Keratinocyte (primary cell): ENCODE measurements at regions not wholly inside any gene's neighbourhood (a gene's known extent, or its start where the extent isn't known, plus 50 kb on each side); places are given as distances from the start of the nearest gene placed in this dataset.
"Not testable (repeated sequence)": the region's sequence is repeated elsewhere in the genome, so short reads cannot be mapped to it uniquely, and the experiment has no call there.

Source experiments
- DNase-seq: peaks from one replicate; pipeline ENCODE4 v3.0.0-alpha.2; 2011; ENCODE audit warnings: low read depth, missing footprints, low spot score
- FAIRE-seq: peaks from 2 replicates; lab custom pipeline; 2011; peaks lifted over from hg19 to GRCh38; lab: Jason Lieb, UNC
- H2AFZ ChIP-seq: 2 replicates; pipeline ENCODE4 v1.6.0; 2012; ENCODE audit warnings: low read length, control low read depth, inconsistent platforms; ENCODE audit not compliant: control insufficient read depth
- H3K27ac ChIP-seq: 2 replicates; pipeline ENCODE4 v1.5.1; 2011; ENCODE audit warnings: low read length; ENCODE audit not compliant: control insufficient read depth, insufficient read depth
- H3K27me3 ChIP-seq: 3 replicates; pipeline ENCODE4 v1.6.0; 2011; ENCODE audit warnings: low read length; ENCODE audit not compliant: control insufficient read depth, insufficient read depth; ENCODE audit errors: extremely low read depth
- H3K36me3 ChIP-seq, 2 experiments: 2 replicates in 1 of 2; 3 replicates in 1 of 2; pipeline ENCODE4 v1.5.1; 2011; ENCODE audit warnings: low read length in 2 of 2, mild to moderate bottlenecking in 1 of 2; ENCODE audit not compliant: control insufficient read depth in 2 of 2, insufficient read depth in 2 of 2; ENCODE audit errors: extremely low read depth in 1 of 2
- H3K4me1 ChIP-seq: 3 replicates; pipeline ENCODE4 v1.5.1; 2011; ENCODE audit warnings: low read length; ENCODE audit not compliant: control insufficient read depth, insufficient read depth; ENCODE audit errors: extremely low read depth
- H3K4me2 ChIP-seq: 3 replicates; pipeline ENCODE4 v1.6.0; 2011; ENCODE audit warnings: low read depth, low read length; ENCODE audit not compliant: control insufficient read depth, insufficient read depth; ENCODE audit errors: extremely low read depth
- H3K4me3 ChIP-seq, 3 experiments: fragments of 200-600 bp in 1 of 3; sonication (generic) in 1 of 3; 2 replicates in 2 of 3; 3 replicates in 1 of 3; pipeline ENCODE4 v1.5.1; 2011 to 2016; ENCODE audit warnings: low read length in 3 of 3, mild to moderate bottlenecking in 3 of 3, control low read depth in 2 of 3, inconsistent platforms in 1 of 3, low read depth in 1 of 3, mixed read lengths in 1 of 3, mixed run types in 1 of 3, moderate library complexity in 1 of 3; ENCODE audit not compliant: control insufficient read depth in 2 of 3, insufficient read depth in 2 of 3; ENCODE audit errors: extremely low read depth in 1 of 3
- H3K79me2 ChIP-seq: 2 replicates; pipeline ENCODE4 v1.6.0; 2012; ENCODE audit warnings: low read length; ENCODE audit not compliant: control insufficient read depth, insufficient read depth
- H3K9ac ChIP-seq: 3 replicates; pipeline ENCODE4 v1.6.0; 2011; ENCODE audit warnings: low read length; ENCODE audit not compliant: control insufficient read depth, insufficient read depth; ENCODE audit errors: extremely low read depth
- H3K9me1 ChIP-seq: 3 replicates; pipeline ENCODE4 v1.6.0; 2011; ENCODE audit warnings: low read length; ENCODE audit not compliant: control insufficient read depth, insufficient read depth; ENCODE audit errors: extremely low read depth
- H3K9me3 ChIP-seq: 2 replicates; pipeline ENCODE4 v1.5.1; 2012; ENCODE audit warnings: low read depth, low read length; ENCODE audit not compliant: control insufficient read depth
- H4K20me1 ChIP-seq: 3 replicates; pipeline ENCODE4 v1.6.0; 2011; ENCODE audit warnings: low read length; ENCODE audit not compliant: control insufficient read depth, insufficient read depth; ENCODE audit errors: extremely low read depth
- EZH2 ChIP-seq: IDR thresholded peaks from one replicate; pipeline ENCODE4 v1.6.1; 2012; ENCODE audit warnings: inconsistent platforms, mild to moderate bottlenecking, low read length, moderate library complexity
- dilution Hi-C: fragments of 300-500 bp; cut with MboI; formaldehyde crosslinking; loops from one replicate; pipeline ENCODE4 v1.7.0; 2020; ENCODE audit warnings: low sequenced_read_pairs; ENCODE audit not compliant: extremely low pct_ligation_motif_present
- TF ChIP-seq, protein P1 (sequence below), 3 experiments: IDR thresholded peaks in 1 of 3; conservative IDR thresholded peaks in 1 of 3; optimal IDR thresholded peaks in 1 of 3; 2 replicates in 2 of 3; 3 replicates in 1 of 3; pipeline versions ENCODE3 to v1.5.1; 2011; ENCODE audit warnings: low read length in 3 of 3, mild to moderate bottlenecking in 3 of 3, moderate library complexity in 2 of 3, control low read depth in 1 of 3, inconsistent platforms in 1 of 3; ENCODE audit not compliant: insufficient read depth in 2 of 3; ENCODE audit errors: extremely low read depth in 1 of 3

DNA sequence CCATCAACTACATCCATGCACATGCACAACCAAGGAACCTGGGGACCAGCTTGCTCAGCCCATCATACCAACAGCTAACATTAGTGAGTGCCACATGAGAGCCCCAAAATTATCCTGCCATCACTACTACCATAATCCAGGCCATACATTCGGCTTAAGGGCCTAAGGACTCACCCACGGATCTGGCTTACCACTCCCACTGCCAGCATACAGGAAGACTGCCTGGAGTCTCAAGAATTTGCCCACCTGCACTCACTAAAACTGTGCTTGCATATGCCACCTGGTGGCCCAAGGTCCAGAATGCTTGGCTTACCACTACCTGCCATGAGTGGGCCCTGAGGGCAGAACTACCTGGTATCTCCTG, 1562.9 kb upstream of the PRR20A start:
- Histone ChIP-seq H3K9ac (no peak overlapping the region), H3K27ac (no peak overlapping the region), H4K20me1 (no peaks in the 10 kb centered on the region), H3K9me3 (no peaks in the 10 kb centered on the region), H2AFZ (no peak overlapping the region), H3K36me3 (no peaks in the 10 kb centered on the region), H3K27me3 (no peaks in the 10 kb centered on the region), H3K9me1 (no peaks in the 10 kb centered on the region), H3K4me3 (no peak overlapping the region), H3K4me1 (no peaks in the 10 kb centered on the region), H3K4me2 (no peak overlapping the region), H3K79me2 (no peaks in the 10 kb centered on the region)
- FAIRE-seq (no peak), DNase-seq (no peak)
- TF ChIP-seq, protein P1, sequence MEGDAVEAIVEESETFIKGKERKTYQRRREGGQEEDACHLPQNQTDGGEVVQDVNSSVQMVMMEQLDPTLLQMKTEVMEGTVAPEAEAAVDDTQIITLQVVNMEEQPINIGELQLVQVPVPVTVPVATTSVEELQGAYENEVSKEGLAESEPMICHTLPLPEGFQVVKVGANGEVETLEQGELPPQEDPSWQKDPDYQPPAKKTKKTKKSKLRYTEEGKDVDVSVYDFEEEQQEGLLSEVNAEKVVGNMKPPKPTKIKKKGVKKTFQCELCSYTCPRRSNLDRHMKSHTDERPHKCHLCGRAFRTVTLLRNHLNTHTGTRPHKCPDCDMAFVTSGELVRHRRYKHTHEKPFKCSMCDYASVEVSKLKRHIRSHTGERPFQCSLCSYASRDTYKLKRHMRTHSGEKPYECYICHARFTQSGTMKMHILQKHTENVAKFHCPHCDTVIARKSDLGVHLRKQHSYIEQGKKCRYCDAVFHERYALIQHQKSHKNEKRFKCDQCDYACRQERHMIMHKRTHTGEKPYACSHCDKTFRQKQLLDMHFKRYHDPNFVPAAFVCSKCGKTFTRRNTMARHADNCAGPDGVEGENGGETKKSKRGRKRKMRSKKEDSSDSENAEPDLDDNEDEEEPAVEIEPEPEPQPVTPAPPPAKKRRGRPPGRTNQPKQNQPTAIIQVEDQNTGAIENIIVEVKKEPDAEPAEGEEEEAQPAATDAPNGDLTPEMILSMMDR (optimal IDR thresholded peaks at IDR 0.05 in 1 of 3, IDR thresholded peaks at IDR 0.05 in 1 of 3, conservative IDR thresholded peaks at IDR 0.05 in 1 of 3; ENCODE audit: extremely low read depth in 1 of 3, insufficient read depth in 2 of 3, low read length in 3 of 3): no peak
- TF ChIP-seq EZH2: no peak
- dilution Hi-C loops: no loop called here

DNA sequence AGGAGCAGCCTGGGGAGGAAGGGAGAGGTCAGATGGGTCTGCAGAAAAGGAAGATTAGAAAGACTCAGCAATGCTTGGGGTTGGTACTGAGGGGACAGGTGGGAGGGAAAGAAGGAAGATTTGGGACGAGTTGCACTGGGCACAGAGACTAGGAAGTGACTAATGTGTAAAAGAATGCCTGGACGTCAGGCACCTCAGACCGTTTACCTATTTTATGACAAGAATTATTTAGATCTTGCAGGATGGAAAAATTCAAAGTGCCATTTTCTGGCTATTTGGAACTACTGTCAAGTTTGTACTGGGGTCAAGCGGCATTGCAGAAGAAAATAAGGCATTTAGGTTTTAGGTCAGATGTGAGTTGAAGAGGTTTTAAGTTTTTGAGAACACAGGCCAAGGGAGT, 1558.4 kb upstream of the PRR20A start:
- H2AFZ ChIP-seq, H3K36me3 ChIP-seq, dilution Hi-C loops, H3K27ac ChIP-seq, FAIRE-seq, H3K9ac ChIP-seq, H4K20me1 ChIP-seq, H3K9me3 ChIP-seq, H3K4me3 ChIP-seq, H3K9me1 ChIP-seq, H3K27me3 ChIP-seq, H3K79me2 ChIP-seq, DNase-seq, H3K4me1 ChIP-seq, H3K4me2 ChIP-seq: not testable (repeated sequence)

GRCh38 chr13:55583953-55584593, 1556.6 kb upstream of the PRR20A start:
- Histone ChIP-seq H3K79me2 (no peaks in the 10 kb centered on the region), H3K4me2 (no peak overlapping the region), H3K27me3 (no peaks in the 10 kb centered on the region), H3K27ac (no peak overlapping the region), H3K9ac (no peak overlapping the region), H4K20me1 (no peaks in the 10 kb centered on the region), H3K9me1 (no peaks in the 10 kb centered on the region), H3K36me3 (no peaks in the 10 kb centered on the region), H3K9me3 (peaks cover 3% of the 10 kb centered on the region), H3K4me3 (no peak overlapping the region), H3K4me1 (no peaks in the 10 kb centered on the region), H2AFZ (no peak overlapping the region)
- TF ChIP-seq EZH2: no peak
- TF ChIP-seq, protein P1 (optimal IDR thresholded peaks at IDR 0.05 in 1 of 3, IDR thresholded peaks at IDR 0.05 in 1 of 3, conservative IDR thresholded peaks at IDR 0.05 in 1 of 3; ENCODE audit: extremely low read depth in 1 of 3, insufficient read depth in 2 of 3, low read length in 3 of 3): no peak
- FAIRE-seq: no peak
- DNase-seq: no peak
- dilution Hi-C loops: no loop called here
